ENCODE measurements at regions not wholly inside any gene's neighbourhood (a gene's known extent, or its start where the extent isn't known, plus 50 kb on each side); places are given as distances from the start of the nearest gene placed in this dataset.

- no peak overlapping the region for H3K4me3 ChIP-seq (replicated peaks; ENCODE audit: low read depth, low read length)
- DNase-seq (ENCODE audit: extremely low read depth, insufficient read length), result no peak
- no peaks in the 10 kb centered on the region for H3K27me3 ChIP-seq (replicated peaks; ENCODE audit: control insufficient read depth, insufficient read depth, low read length)
- no peaks in the 10 kb centered on the region for H3K36me3 ChIP-seq (ENCODE audit: control insufficient read depth, insufficient read depth, low read length)
- TF ChIP-seq CTCF (IDR thresholded peaks at IDR 0.05; ENCODE audit: insufficient read depth, low read length, poor library complexity, severe bottlenecking), result no peak
Observed at GRCh38 chr18:37805773-37806404, 240.3 kb upstream of the CELF4 start.

- DNase-seq (ENCODE audit: extremely low read depth, insufficient read length), result no peak
- Histone ChIP-seq H3K27me3 (replicated peaks; ENCODE audit: control insufficient read depth, insufficient read depth, low read length) (no peaks in the 10 kb centered on the region), H3K4me3 (replicated peaks; ENCODE audit: low read depth, low read length) (no peak overlapping the region), H3K36me3 (ENCODE audit: control insufficient read depth, insufficient read depth, low read length) (no peaks in the 10 kb centered on the region)
- TF ChIP-seq CTCF (IDR thresholded peaks at IDR 0.05; ENCODE audit: insufficient read depth, low read length, poor library complexity, severe bottlenecking), result no peak
Observed at GRCh38 chr18:37796823-37797349, 231.3 kb upstream of the CELF4 start.

GRCh38 chr18:37787452-37787851 is 221.9 kb upstream of the CELF4 start:
- Histone ChIP-seq H3K36me3 (ENCODE audit: control insufficient read depth, insufficient read depth, low read length) (no peaks in the 10 kb centered on the region), H3K27me3 (replicated peaks; ENCODE audit: control insufficient read depth, insufficient read depth, low read length) (no peaks in the 10 kb centered on the region), H3K4me3 (replicated peaks; ENCODE audit: low read depth, low read length) (no peak overlapping the region)
- DNase-seq (ENCODE audit: extremely low read depth, insufficient read length), result no peak
- TF ChIP-seq CTCF (IDR thresholded peaks at IDR 0.05; ENCODE audit: insufficient read depth, low read length, poor library complexity, severe bottlenecking), result no peak

GRCh38 chr18:37783771-37784170 is 218.2 kb upstream of the CELF4 start:
- Histone ChIP-seq H3K27me3 (replicated peaks; ENCODE audit: control insufficient read depth, insufficient read depth, low read length) (no peaks in the 10 kb centered on the region), H3K36me3 (ENCODE audit: control insufficient read depth, insufficient read depth, low read length) (no peaks in the 10 kb centered on the region), H3K4me3 (replicated peaks; ENCODE audit: low read depth, low read length) (no peak overlapping the region)
- TF ChIP-seq CTCF (IDR thresholded peaks at IDR 0.05; ENCODE audit: insufficient read depth, low read length, poor library complexity, severe bottlenecking), result no peak
- DNase-seq (ENCODE audit: extremely low read depth, insufficient read length), result no peak

- H3K4me3 ChIP-seq (replicated peaks; ENCODE audit: low read depth, low read length), result no peak overlapping the region
- no peaks in the 10 kb centered on the region for H3K27me3 ChIP-seq (replicated peaks; ENCODE audit: control insufficient read depth, insufficient read depth, low read length)
- DNase-seq (ENCODE audit: extremely low read depth, insufficient read length), result no peak
- no peak for TF ChIP-seq CTCF (IDR thresholded peaks at IDR 0.05; ENCODE audit: insufficient read depth, low read length, poor library complexity, severe bottlenecking)
- no peaks in the 10 kb centered on the region for H3K36me3 ChIP-seq (ENCODE audit: control insufficient read depth, insufficient read depth, low read length)
Observed at GRCh38 chr18:37779220-37779619, 213.6 kb upstream of the CELF4 start.

Data from GM06990 (cell line).